ENCODE measurements at regions not wholly inside any gene's neighbourhood (a gene's known extent, or its start where the extent isn't known, plus 50 kb on each side); places are given as distances from the start of the nearest gene placed in this dataset.
A peak's percentile ranks its signal among the peaks of the same experiment; 100 is the strongest.

DNA sequence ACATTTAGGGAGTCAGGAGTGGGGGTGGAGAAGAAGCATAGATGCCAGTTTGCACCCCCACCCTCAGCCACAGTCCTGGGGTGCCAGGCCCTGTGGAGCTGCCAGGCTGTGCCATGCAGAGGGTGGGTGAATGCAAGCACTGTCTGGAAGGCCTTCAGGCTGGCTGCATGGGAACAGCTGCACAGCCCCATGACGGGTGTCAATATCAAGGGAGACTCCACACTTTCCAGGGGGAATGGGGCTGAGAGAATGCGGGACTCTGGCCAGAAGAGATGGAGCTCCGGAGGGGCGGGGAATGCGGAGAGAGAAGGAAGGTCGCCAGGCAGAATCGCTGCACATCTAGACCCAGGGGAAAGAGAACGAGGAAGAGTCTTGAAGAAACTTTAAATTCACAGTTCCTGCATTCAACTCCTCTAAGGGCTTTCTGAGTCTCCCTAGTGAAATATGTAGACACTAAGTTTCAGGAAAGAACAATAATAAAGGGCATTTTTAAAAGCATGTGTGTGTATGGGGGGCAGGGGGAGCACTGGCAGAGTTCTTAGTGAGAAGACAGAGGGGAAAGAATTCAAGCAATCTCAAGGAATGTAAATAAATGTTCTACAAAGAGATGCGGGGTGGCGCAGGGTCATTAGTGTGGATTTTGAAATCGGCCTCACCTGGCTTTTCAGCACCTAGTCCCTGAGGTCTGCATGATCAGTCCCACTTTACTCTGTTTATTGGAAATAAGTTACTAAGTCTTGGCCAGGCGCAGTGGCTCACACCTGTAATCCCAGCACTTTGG, 59.1 kb downstream of the BOD1 start:
- Mint-ChIP-seq H3K27me3 (ENCODE audit: unreplicated experiment) (no peaks in the 10 kb centered on the region), H3K4me1 (ENCODE audit: unreplicated experiment) (peaks cover 19% of the 10 kb centered on the region), H3K27ac (ENCODE audit: unreplicated experiment) (peak overlapping the region; percentile 55), H3K9me3 (ENCODE audit: unreplicated experiment) (peaks cover 20% of the 10 kb centered on the region), H3K4me3 (ENCODE audit: unreplicated experiment) (no peak overlapping the region), H3K36me3 (ENCODE audit: unreplicated experiment) (peaks cover 9% of the 10 kb centered on the region)
- TF ChIP-seq CTCF (IDR thresholded peaks at IDR 0.05) = no peak
- DNase-seq (ENCODE audit: extremely low spot score, unreplicated experiment) = no peak

DNA sequence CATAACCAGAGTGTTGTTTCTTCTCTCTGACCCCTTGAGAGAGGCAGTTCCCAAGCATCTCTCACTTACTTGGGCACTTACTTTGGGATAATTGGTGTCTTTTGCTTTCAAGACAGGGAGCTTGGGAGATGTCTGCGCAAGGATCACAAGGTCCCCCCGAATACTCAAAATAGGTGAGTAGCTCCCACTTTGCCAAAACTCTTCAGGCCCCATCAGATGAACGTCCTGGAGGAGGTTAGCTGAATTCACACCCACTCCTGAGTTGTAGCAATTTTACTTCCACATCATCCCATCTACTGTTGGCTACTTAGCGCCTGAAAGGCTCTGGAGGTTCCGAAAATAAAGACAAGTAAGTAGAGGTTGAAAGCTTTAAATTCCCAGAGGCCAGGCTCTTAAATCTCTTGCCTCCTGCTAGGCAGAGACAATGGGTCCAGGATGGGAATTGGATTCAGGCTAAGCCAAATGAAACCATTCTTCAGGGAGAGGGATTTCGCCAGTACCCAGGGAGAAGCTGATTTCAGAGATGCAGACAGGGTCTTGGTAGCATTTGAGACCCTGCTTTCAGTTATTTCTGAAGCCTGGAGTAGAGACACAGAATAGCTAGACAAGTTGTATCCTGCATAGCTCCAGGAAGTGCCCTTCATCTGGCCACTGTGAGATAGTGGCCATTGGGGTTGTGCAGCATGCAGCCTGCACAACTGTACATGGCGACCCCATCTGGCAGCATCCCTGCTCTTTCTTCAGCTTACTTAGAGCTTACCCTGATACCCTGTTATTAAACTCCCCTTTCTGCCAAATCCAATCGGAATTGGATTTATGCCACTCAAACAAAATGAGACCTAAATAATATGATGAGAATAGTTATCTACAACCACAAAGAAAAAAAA, 60.1 kb downstream of the BOD1 start:
- peaks cover 19% of the 10 kb centered on the region for H3K9me3 Mint-ChIP-seq (ENCODE audit: unreplicated experiment)
- no peak overlapping the region for H3K27ac Mint-ChIP-seq (ENCODE audit: unreplicated experiment)

DNA sequence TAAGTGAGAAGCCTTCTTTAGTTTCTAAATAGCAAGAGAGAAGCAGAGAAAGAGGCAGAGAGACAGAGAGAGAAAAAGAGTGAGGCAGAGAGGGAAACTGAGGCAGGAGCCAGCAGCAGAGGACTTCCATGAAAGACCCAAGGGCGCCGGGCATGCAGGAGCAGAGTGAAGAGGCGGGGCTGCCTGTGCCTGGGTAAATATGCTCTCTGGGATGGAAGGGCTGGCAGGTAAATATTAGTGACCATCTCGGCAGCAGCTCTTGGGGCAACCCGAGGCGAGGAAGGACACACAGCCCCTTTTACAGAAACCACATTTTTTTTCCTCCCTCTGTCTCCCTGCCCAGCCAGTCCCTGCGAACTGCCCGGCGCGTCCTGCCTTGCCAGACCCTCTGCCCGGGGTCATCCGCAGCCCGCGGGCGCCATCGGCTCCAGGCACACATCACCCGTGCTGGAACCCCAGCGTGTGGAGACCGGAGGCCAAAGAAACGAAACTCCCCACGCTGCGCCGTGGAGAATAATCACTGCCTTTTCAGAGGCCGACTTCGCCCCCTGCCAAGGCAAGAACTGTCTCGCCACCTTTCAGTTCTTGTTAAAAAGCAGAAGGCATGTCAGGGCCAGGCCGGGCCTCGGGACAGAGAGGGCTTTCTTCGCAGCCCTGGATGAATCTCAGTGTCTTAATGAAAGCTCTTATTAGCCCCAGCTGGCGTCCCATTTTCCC, 61.3 kb downstream of the BOD1 start:
- Mint-ChIP-seq H3K27me3 (ENCODE audit: unreplicated experiment) (no peaks in the 10 kb centered on the region), H3K4me3 (ENCODE audit: unreplicated experiment) (no peak overlapping the region), H3K9me3 (ENCODE audit: unreplicated experiment) (peaks cover 9% of the 10 kb centered on the region), H3K27ac (ENCODE audit: unreplicated experiment) (no peak overlapping the region), H3K36me3 (ENCODE audit: unreplicated experiment) (peaks cover 2% of the 10 kb centered on the region), H3K4me1 (ENCODE audit: unreplicated experiment) (peaks cover 21% of the 10 kb centered on the region)
- no peak for DNase-seq (ENCODE audit: extremely low spot score, unreplicated experiment)
- no peak for TF ChIP-seq CTCF (IDR thresholded peaks at IDR 0.05)

More for the DNA sequence above, 60.1 kb downstream of the BOD1 start:
- Mint-ChIP-seq H3K4me1 (ENCODE audit: unreplicated experiment) (peaks cover 21% of the 10 kb centered on the region), H3K4me3 (ENCODE audit: unreplicated experiment) (no peak overlapping the region), H3K36me3 (ENCODE audit: unreplicated experiment) (peaks cover 9% of the 10 kb centered on the region), H3K27me3 (ENCODE audit: unreplicated experiment) (no peaks in the 10 kb centered on the region)
- no peak for DNase-seq (ENCODE audit: extremely low spot score, unreplicated experiment)
- no peak for TF ChIP-seq CTCF (IDR thresholded peaks at IDR 0.05)

- H3K27me3 Mint-ChIP-seq (ENCODE audit: unreplicated experiment) = no peaks in the 10 kb centered on the region
- H3K4me1 Mint-ChIP-seq (ENCODE audit: unreplicated experiment) = peaks cover 21% of the 10 kb centered on the region
Measured at GRCh38 chr5:173554038-173554955, 62.2 kb downstream of the BOD1 start.

More at GRCh38 chr5:173554038-173554955, 62.2 kb downstream of the BOD1 start:
- Mint-ChIP-seq H3K9me3 (ENCODE audit: unreplicated experiment) (peaks cover under 1% of the 10 kb centered on the region), H3K27ac (ENCODE audit: unreplicated experiment) (no peak overlapping the region), H3K4me3 (ENCODE audit: unreplicated experiment) (no peak overlapping the region), H3K36me3 (ENCODE audit: unreplicated experiment) (no peaks in the 10 kb centered on the region)
- TF ChIP-seq CTCF (IDR thresholded peaks at IDR 0.05) = no peak
- DNase-seq (ENCODE audit: extremely low spot score, unreplicated experiment) = no peak
